Skeletal muscle cell (primary cell): ENCODE measurements at regions not wholly inside any gene's neighbourhood (a gene's known extent, or its start where the extent isn't known, plus 50 kb on each side); places are given as distances from the start of the nearest gene placed in this dataset.

Experiments used
- DNase-seq: peaks from one replicate; pipeline ENCODE4 v3.0.0-alpha.2; 2010; ENCODE audit warnings: low read depth
- H3K4me3 ChIP-seq: 2 replicates; pipeline ENCODE4 v1.5.1; 2011; ENCODE audit warnings: low read depth, mild to moderate bottlenecking, control low read depth, low read length, moderate library complexity

DNA sequence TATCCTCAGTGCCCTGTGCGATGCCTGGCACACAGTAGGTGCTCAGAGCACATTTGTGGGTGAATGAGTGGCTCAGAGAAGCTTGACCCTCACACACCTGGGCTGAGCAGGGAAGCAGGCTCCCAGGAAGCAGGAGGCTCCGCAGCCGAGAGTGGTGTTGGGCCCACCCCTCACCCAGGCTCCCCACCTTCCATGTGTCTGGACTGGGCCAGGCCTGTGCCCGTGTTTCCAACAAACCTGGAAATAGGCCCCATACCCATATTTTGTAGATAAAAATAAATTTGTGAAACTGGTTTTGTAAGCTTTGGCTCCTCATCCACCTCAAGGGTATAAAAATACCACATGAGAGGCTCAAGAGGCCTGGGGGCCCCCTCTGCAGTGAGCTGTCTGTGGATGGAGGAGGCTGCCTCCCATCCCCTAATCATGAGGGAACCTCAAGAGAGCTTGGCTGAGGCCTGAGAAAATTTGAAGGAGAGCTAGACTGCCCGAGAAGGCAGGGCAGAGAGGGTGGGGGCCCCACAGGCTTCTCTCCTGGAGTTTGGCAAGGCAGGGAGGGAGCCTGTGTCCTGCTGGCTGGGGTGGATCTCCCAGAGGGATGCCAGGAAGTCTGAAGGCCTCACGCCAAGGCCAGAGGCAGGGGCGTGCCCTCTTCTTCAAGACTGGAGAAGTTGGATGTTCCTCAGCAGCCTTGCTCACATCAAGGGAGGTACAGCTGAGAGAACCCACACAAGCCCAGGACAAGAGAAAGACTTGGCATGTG is 147.0 kb upstream of the NECTIN1 start:
- DNase-seq: no peak
- H3K4me3 ChIP-seq: no peak overlapping the region

DNA sequence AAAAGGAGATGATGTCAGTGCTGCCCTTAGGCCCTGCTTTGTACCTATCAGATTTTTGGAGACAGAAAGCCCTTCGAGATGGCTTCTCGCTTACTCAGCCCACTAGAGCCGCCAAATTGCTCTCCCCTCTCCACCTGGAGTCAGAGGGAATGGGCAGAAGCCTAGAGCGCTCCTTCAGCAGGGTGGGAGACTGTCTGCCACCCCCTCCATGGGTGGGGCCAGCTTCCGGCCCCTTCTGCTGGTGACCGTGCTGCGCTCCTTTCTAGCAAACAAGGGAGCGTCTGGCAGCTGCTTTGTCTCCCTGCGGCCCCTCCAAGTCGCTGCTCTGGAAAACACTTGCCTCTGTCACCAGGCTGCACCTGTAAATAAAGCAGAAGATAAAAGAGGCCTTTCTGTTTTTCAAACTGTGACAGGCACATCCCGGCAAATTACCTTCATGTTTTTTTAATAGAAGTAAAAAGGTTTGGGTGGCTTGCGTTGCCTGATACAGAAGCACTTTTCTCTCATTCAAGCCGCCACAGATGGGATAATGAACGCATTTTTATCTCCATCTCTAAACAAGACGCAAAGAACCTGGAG is 145.7 kb upstream of the NECTIN1 start:
- no peak overlapping the region for H3K4me3 ChIP-seq
- DNase-seq: no peak

DNA sequence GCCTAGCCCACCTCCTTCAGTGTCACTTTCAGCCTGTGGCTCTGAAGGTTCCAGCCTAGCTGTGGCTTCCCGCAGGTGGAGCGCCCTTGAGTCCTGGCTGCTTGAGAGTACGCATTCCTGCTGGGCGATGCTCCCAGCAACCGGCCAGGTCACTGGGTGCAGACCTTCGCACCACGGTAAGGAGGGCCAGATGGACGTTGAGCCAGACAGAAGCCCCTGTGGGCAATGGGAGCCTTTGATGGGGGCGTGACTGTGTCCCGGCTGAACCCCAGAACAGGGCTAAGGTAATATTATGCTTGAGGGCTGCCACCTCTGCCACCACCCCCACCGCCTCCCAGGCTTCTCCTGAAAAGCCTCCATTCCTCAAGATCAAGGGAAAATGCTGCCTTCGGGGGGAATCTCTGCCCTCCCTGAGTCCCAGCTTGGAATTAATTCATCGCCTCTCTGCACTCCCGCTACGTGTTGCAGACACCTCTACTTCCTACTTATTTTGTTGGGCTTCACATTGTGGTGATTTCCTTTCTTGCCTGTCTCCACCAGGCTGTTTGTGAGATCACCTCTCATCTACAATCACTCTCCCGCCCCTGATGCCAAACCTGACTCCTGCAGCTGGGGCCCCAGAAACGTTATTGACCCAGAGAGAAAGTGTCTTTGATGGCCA is 144.9 kb upstream of the NECTIN1 start:
- no peak for DNase-seq
- H3K4me3 ChIP-seq: no peak overlapping the region

DNA sequence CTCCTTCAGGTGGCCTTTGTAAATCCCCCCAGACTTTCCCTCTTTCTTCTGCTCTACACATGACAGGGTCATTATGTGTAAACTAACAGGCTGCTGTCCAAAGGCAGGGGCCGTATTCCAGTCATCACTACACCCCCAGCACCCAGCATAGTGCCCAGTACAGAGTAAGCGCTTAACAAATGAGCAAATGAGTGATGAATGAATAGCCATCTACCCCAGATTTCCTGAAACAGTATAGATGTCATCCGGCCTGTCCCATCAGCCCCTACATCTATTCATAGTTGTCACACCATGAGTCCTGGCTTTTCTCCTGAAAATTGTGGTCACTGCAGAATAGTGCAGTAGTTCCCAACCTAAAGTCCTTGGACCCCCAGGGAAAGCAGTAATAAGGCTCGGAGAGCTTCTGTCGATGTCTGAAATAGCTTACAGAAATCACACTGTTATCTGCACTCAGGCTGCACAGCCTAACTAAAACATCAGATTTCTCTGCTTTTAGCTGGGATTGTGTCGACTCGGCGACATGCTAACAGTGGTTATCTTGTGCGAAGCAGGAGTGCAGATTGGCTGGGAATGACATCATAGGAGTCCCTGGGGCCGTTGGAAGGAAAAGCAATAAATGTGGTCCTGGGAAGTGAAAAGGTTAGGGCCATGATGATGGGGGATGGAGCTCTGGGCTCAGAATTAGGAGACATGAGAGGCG is 143.8 kb upstream of the NECTIN1 start:
- no peak overlapping the region for H3K4me3 ChIP-seq
- DNase-seq: no peak

DNA sequence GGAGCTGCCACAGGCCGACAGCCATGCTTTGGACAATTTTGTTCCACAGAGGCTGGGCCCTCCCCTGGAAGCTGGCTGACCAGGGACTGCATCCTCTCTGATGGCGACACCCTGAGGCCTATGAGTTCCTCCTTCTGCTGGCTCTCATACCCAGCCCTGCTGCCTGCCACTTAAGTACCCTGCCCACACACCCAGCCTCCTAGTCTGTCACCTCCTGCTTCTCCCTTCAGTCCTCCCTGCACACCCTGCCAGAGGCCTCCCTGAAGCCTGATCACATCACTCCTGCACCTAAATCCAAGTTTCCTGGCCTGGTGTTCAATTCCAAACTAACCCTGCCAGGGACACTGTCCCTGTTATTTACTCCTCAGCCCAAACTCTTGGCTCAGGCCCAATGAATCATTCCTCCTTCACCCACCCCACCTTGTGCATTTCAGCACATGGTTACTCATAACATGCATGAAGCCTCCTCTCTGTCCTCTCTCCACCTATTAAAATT is 136.7 kb upstream of the NECTIN1 start:
- no peak for DNase-seq
- H3K4me3 ChIP-seq: no peak overlapping the region

DNA sequence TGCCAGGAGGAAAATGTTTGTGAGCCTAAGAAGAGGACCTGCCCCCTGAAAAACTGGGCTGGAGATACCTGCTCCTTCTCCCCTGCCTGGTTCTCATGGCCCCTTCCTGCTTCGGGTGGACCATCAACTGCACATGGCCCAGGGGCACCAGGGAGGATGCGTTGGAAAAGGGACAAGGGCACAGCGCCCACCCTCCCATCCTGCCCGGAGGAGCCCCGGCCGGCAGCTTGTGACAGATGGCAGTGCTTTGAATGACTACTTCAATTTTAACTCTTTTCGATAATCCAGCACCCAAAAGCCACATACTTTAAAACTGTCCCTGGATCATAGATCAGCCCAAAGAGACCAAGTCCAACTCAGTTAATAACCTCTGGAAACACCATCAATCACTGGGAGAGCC is 135.8 kb upstream of the NECTIN1 start:
- DNase-seq: no peak
- no peak overlapping the region for H3K4me3 ChIP-seq

DNA sequence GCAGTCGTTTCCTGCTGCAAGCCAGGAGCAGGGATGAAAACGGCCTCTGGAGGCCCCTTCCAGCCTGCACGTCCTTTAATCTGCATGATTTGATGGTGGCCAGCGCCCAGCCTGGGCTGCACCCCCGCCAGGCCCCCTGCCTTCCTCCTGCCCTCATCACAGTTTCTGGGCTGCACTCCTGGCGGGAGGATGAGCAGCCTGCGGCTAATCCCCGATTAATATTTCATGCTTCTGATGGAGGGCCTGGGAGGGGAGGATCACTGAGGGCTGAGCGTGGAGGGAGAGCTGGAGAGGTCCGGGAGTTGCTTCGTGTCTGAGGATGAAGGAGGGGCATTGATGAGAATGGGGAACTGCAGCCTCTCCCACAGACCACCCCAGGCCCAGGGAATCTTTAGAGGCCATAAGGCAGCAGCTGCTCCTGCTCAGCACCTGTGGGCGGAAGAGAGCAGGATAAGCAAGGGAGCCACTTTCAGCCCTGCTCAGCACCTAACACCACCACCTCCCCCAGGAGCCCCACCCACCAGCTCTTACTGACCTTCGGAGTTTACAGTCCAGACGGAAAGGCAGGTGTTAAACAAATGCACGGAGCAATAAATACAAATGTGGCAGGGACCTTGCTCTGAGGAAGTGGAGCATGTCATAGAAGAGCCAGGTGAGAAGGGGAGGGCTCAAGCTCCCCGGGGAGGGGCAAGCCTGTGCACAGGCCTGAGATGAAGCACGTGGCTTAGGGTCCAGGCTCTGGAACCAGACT is 135.0 kb upstream of the NECTIN1 start:
- no peak overlapping the region for H3K4me3 ChIP-seq
- DNase-seq: no peak

DNA sequence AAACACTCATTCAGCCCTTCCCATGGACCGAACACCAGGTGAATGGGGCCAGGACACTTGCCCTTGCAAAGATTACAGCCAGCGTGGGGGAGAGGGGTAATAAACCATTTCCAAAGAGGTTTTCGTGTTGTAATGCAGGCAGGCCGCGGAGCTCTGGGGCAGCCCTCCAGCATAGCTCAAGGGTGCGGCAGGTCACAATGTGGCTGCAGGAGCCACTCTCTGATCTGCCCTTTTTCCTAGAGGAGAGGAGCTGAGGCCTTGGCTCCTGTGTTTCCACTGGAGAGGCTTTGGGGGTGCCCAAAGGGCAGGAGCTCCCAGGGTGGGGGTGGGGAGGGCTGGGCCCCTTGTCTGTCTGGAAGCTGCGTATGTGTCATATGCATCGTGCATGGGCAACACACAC is 134.2 kb upstream of the NECTIN1 start:
- H3K4me3 ChIP-seq: no peak overlapping the region
- DNase-seq: no peak

DNA sequence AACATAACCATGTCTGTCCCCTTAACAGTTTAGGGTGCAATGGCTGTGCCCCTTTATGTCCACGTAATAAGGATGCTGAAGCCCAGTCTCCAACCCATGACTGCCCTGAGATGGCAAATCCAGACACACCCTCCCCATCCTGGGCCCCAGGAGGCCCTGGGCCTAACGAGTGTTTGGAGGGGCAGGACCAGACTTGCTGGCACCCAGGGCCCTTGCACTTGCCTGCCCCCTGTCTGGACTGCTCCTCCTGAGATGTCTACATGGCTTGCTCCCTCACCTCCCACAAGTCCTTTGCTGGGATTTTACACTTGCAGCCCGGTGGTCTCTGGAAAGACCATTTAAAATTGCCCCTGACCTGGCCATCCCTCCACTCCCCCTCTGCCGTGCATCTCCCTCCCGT is 132.2 kb upstream of the NECTIN1 start:
- DNase-seq: no peak
- H3K4me3 ChIP-seq: no peak overlapping the region

DNA sequence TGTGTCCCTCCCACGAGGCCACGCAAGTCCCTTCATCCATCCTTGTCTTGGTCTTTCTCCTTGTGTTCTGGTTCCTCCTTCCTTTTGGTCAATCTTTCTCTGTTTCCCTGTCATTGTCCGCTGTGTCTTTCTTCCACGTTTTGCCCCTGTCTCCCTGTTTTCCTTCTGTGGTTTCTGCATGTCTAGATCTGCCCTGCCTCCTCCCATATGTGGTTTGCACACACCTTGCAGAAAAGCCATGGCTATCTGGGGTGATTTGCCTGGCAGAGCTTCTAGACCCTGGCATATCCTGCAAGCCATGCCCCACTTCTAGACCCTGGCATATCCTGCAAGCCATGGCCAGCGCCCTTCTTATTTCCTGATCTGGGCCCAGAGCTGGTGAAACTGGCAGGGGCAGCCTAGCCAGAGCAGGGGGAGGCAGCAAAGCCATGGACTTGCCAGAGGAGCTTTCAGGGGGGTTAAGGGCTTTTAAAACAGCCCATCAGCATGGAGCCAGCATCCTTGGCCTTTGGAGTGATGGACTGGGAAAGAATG is 131.6 kb upstream of the NECTIN1 start:
- DNase-seq: no peak
- no peak overlapping the region for H3K4me3 ChIP-seq

DNA sequence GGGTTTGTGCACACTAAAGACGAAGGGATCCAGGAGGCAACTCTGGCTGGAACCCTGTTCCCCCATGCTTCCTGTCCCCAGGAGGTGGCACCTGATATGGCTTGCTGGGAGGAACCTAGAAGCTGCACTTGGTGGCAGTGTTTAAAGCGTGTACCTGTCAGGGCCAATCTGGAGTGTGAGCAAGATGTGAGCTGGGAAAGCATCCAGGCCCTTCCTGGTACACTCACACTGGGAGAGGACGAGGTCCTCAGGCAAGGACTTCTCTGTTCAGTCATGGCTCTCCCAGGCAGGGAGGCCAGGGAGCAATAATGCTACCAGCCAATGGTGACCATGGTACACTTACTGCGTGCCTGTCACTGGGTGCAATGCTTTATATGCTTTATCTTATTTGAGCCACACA is 130.7 kb upstream of the NECTIN1 start:
- DNase-seq: no peak
- no peak overlapping the region for H3K4me3 ChIP-seq

DNA sequence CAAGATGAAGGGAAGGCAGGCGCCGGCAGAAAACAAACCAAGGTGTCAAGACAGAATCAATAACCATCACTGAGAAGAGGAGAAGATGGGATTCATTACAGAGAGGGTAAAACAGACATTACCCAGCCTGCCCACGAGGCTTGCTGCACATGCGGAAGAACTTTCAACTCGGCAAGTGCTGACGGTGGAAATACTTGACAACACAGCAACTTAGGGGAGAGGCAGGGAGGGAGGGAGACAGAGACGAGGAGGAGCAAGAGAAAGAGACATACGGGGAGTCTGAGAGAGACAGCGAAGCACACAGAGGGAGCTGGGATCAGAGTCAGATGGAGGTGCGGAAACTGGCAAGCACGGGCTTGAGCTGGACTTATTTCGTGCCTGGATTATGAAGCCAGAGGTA is 129.3 kb upstream of the NECTIN1 start:
- no peak overlapping the region for H3K4me3 ChIP-seq

DNA sequence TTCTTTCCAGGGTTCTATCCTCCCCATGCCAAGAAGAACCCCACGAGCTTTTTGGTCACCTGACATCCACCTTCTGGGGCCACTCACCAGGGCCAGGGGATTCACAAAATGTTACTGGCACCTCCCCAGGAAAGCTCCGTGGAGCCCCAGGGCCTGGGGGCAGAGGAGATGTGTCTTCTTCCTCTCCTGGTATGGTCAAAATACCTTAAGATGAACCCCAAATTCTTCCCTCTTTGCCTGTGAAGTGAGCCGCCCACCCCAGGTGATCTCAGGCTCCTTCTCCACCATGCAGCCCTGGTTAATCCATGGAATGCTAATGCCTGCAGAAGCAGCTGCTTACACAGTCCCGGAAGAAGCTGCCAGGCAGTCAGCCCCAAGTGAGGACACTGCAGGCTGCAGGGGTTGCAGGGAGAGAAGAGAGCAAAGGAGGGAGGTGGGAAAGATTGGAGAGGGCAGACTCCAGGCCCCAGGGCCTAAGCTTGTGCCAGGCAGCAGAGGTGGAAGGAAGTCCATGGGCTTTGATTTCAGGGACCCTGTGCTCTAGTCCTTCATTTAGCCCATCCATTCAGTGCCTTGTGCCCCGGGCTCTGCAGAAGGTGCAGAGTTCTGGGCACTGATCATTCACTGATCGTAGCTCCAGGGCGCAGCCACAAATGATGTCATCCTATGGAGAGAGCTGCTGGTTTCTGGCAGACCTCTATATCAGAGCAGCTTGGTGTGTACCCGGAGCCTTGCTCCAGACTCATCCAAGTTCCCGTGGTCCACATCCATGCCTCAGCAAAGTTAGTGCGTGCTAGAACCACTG is 127.9 kb upstream of the NECTIN1 start:
- DNase-seq: no peak
- H3K4me3 ChIP-seq: no peak overlapping the region

More for the DNA sequence above, 129.3 kb upstream of the NECTIN1 start:
- no peak for DNase-seq

DNA sequence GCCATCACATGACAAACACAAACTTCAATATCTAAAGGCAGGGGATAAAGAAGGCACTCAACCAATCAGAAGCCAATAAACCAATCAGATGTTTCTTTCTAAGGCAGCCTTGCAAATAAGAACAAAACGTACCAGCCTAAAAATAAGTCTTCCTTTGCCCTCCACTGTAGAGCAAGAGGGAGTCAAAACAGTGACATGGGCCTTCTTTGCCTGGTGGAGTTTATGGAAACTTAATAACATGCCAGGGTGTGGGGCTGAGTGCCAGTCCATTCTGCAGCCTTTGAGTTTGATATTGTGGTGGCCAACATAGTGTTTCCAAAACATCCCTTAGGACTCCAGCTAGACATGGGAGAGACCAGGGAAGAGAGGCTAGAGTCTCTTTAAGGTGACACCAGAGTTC is 126.1 kb upstream of the NECTIN1 start:
- no peak for DNase-seq
- no peak overlapping the region for H3K4me3 ChIP-seq

DNA sequence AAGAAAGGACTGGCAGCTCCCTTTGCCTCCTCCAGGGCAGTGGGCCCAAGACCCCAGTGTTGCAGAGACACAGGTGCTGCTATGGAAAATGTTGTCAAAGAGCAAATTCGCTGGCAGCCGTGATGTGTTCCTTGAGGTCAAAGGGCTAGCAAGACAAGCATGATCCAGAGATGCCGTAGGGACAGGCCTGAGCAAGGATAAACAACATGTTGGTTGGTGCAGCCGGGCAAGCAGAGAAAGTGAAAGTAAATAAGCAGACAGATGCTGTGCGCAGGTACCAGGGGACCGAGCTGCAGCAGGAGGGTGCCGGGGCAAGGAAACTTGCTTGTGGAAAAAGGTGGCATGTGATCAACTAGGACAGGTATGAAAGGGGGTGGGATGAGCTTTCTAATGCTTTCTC is 125.5 kb upstream of the NECTIN1 start:
- DNase-seq: no peak
- no peak overlapping the region for H3K4me3 ChIP-seq

DNA sequence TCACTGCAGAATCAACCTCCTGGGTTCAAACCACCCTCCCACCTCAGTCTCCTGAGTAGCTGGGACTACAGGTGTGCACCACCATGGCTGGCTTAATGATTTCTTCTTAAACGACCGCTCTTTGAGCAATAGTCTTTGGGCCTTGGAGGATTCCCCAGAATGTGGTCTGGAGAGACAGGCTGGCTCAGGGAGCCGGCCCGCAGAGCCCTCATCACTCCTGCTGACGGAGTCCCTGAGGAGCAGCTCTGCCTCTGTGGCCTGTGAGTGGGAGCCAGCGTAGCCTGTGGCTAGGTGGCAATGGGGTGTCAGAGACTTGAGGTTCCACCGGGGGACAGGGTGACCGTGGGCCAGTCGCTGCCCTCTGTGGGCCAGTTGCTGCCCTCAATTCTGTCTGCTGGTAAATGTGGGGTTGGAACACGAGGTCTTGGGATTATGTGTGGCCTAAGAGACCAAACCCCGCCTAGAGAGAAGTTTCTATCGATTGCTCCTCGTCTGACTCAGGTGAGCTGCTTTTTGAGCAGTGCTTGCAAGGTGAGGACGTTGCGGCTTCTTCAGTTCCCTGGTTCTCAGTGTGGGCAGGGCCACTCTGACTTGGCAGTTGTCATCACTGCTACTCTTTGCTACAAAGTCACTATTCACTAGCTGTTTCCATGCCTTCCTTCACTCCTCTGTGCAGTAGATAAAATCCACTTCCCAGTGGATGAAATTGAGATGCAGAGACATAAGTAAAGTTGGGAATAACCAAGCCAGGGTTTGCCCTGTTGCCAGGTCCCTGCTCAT is 124.8 kb upstream of the NECTIN1 start:
- H3K4me3 ChIP-seq: no peak overlapping the region
- DNase-seq: no peak

DNA sequence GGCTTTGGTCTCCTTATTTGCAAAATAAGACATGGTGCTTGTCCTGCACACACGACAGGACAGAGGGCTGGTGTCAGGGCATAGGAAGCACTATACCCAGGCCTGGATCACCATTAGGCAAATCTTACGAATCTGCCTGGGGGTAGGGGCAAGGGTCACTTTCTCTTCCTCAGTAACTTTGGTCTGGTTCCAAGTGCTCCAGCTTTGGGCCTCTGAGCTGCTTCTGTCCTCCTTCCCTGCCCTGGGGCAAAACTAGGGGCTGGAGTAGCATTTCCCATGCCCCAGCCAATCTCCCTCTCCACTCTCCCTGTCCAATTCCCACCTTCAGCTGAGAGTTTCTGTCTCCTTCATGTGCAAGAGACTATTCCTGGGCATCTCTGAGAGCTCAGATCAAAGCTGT is 123.7 kb upstream of the NECTIN1 start:
- no peak overlapping the region for H3K4me3 ChIP-seq
- no peak for DNase-seq
